DOHH2 (cell line): ENCODE measurements at regions not wholly inside any gene's neighbourhood (a gene's known extent, or its start where the extent isn't known, plus 50 kb on each side); places are given as distances from the start of the nearest gene placed in this dataset.

Source experiments
- H3F3A ChIP-seq: fragments of 200-600 bp; sonication (generic), shearing (Covaris generic); 2 replicates; pipeline ENCODE4 v1.6.0; 2016; ENCODE audit warnings: antibody characterized with exemption, mild to moderate bottlenecking; ENCODE audit not compliant: control insufficient read depth, insufficient read depth
- H3K27ac ChIP-seq: fragments of 200-600 bp; sonication (generic); 2 replicates; pipeline ENCODE4 v1.5.1; 2014; ENCODE audit warnings: low read depth, mild to moderate bottlenecking, low read length, moderate library complexity
- H3K27me3 ChIP-seq: fragments of 200-600 bp; sonication (generic); 2 replicates; pipeline ENCODE4 v1.6.1; 2014; ENCODE audit warnings: mild to moderate bottlenecking, low read length, mixed read lengths; ENCODE audit not compliant: control insufficient read depth
- H3K36me3 ChIP-seq: fragments of 200-600 bp; sonication (generic); 2 replicates; pipeline ENCODE4 v1.6.1; 2014; ENCODE audit warnings: mild to moderate bottlenecking, low read length, moderate library complexity, mixed read lengths; ENCODE audit not compliant: control insufficient read depth
- H3K4me1 ChIP-seq: fragments of 200-600 bp; sonication (generic); 2 replicates; pipeline ENCODE4 v1.6.1; 2014; ENCODE audit warnings: mild to moderate bottlenecking, low read length, mixed read lengths; ENCODE audit not compliant: control insufficient read depth
- H3K4me2 ChIP-seq: fragments of 200-600 bp; sonication (generic); 2 replicates; pipeline ENCODE4 v1.6.0; 2014; ENCODE audit warnings: mild to moderate bottlenecking, low read length, moderate library complexity
- H3K4me3 ChIP-seq: fragments of 200-600 bp; sonication (generic); 2 replicates; pipeline ENCODE4 v1.5.1; 2014; ENCODE audit warnings: mild to moderate bottlenecking, low read length, mixed read lengths
- H3K79me2 ChIP-seq: fragments of 200-600 bp; sonication (generic); 2 replicates; pipeline ENCODE4 v1.6.1; 2014; ENCODE audit warnings: mild to moderate bottlenecking, low read length, mixed read lengths; ENCODE audit not compliant: control insufficient read depth
- H3K9me2 ChIP-seq: fragments of 200-600 bp; sonication (generic); replicated peaks from 2 replicates; pipeline ENCODE4 v1.6.1; 2014; ENCODE audit warnings: mild to moderate bottlenecking, low read length, mixed read lengths; ENCODE audit not compliant: control insufficient read depth
- H3K9me3 ChIP-seq: fragments of 200-600 bp; sonication (generic); 2 replicates; pipeline ENCODE4 v1.6.1; 2014; ENCODE audit warnings: antibody characterized with exemption, low read length, mixed read lengths; ENCODE audit not compliant: control insufficient read depth, insufficient read depth
- H4K20me1 ChIP-seq: fragments of 200-600 bp; sonication (generic); 2 replicates; pipeline ENCODE4 v1.6.0; 2014; ENCODE audit warnings: low read depth, mild to moderate bottlenecking, antibody characterized with exemption, low read length, moderate library complexity; ENCODE audit not compliant: control insufficient read depth, insufficient read depth
- EZH2phosphoT487 ChIP-seq: fragments of 200-600 bp; sonication (generic); IDR thresholded peaks from 2 replicates; pipeline ENCODE4 v1.6.1; 2017; ENCODE audit warnings: borderline replicate concordance, mild to moderate bottlenecking, antibody characterized with exemption, low read length, moderate library complexity, mixed read lengths
- TF ChIP-seq, protein P1 (sequence below): fragments of 200-600 bp; sonication (generic); IDR thresholded peaks from one replicate; pipeline ENCODE4 v1.5.1; 2014; ENCODE audit warnings: antibody characterized with exemption, mild to moderate bottlenecking, low read depth, low read length; ENCODE audit not compliant: poor library complexity, severe bottlenecking

DNA sequence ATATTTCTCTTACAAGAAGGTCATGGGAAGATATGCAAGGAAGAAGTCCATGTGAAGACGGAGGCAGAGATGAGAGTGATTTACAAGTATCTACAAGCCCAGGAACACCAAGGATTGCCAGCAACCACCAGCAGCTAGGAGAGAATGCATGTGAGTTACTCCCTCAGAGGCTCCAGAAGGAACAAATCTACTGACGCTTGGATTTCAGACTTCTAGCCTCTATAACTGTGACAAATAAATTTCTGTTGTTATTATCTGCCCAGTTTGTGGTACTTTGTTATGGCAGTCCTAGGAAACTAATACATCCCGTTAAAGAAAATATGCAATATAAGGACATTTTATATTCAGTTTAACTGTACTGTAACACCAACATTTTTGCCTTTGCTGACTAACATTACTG is 283.9 kb downstream of the BCHE start:
- Histone ChIP-seq H4K20me1 (no peaks in the 10 kb centered on the region), H3F3A (no peaks in the 10 kb centered on the region), H3K27ac (no peak overlapping the region), H3K9me3 (no peaks in the 10 kb centered on the region), H3K79me2 (no peaks in the 10 kb centered on the region), H3K9me2 (no peaks in the 10 kb centered on the region), H3K4me2 (no peak overlapping the region), H3K36me3 (no peaks in the 10 kb centered on the region), H3K27me3 (no peaks in the 10 kb centered on the region), H3K4me3 (no peak overlapping the region), H3K4me1 (no peaks in the 10 kb centered on the region)
- TF ChIP-seq, protein P1, sequence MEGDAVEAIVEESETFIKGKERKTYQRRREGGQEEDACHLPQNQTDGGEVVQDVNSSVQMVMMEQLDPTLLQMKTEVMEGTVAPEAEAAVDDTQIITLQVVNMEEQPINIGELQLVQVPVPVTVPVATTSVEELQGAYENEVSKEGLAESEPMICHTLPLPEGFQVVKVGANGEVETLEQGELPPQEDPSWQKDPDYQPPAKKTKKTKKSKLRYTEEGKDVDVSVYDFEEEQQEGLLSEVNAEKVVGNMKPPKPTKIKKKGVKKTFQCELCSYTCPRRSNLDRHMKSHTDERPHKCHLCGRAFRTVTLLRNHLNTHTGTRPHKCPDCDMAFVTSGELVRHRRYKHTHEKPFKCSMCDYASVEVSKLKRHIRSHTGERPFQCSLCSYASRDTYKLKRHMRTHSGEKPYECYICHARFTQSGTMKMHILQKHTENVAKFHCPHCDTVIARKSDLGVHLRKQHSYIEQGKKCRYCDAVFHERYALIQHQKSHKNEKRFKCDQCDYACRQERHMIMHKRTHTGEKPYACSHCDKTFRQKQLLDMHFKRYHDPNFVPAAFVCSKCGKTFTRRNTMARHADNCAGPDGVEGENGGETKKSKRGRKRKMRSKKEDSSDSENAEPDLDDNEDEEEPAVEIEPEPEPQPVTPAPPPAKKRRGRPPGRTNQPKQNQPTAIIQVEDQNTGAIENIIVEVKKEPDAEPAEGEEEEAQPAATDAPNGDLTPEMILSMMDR = no peak
- TF ChIP-seq EZH2phosphoT487 = no peak

DNA sequence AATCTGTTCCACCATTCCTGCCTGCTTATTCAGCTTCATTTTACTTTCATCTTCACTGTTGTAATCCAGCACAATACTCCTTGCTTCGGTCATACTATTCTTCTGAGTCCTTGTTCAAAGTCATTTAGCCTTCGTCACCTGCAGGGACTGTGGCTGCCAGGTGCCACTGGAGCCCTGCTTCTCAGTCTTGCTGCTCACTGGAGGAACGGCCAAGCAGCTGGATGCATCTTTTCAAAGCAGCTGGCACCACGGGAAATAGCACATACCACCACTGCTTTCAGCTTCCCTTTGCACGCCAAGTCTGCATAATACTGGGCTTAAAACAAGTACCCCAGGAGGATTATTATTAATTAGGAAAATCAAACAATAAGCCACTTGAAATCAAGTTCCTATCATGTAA is 287.6 kb downstream of the BCHE start:
- Histone ChIP-seq H3K27ac (no peak overlapping the region), H3K79me2 (no peaks in the 10 kb centered on the region), H3K4me1 (no peaks in the 10 kb centered on the region), H3F3A (no peaks in the 10 kb centered on the region), H3K4me2 (no peak overlapping the region), H3K9me3 (no peaks in the 10 kb centered on the region), H3K9me2 (no peaks in the 10 kb centered on the region), H3K27me3 (no peaks in the 10 kb centered on the region), H3K4me3 (no peak overlapping the region), H4K20me1 (no peaks in the 10 kb centered on the region), H3K36me3 (no peaks in the 10 kb centered on the region)
- TF ChIP-seq EZH2phosphoT487 = no peak
- TF ChIP-seq, protein P1 = no peak

DNA sequence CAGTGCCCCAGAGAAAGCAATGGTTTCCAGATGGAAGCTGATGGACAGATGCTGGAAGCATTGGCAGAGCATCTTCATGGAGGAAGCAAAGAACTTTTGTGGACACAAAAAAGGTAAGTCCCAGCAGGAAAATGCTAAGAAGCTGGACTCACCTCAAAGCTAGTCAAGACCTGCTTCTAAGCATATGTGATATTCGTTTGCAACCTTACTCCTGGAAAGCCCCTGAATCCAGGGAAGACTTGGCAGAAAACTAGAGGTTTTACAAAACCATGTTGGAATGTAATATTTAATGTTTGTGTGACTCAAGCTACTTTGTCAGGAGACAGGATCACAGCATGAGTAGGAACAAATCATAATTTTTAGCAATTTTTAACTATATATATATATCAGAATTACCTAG is 288.2 kb downstream of the BCHE start:
- Histone ChIP-seq H3K27me3 (no peaks in the 10 kb centered on the region), H3F3A (no peaks in the 10 kb centered on the region), H3K36me3 (no peaks in the 10 kb centered on the region), H3K79me2 (no peaks in the 10 kb centered on the region), H3K9me3 (no peaks in the 10 kb centered on the region), H3K27ac (no peak overlapping the region), H3K4me3 (no peak overlapping the region), H3K4me2 (no peak overlapping the region), H3K4me1 (no peaks in the 10 kb centered on the region), H3K9me2 (no peaks in the 10 kb centered on the region), H4K20me1 (no peaks in the 10 kb centered on the region)
- TF ChIP-seq, protein P1 = no peak
- no peak for TF ChIP-seq EZH2phosphoT487

DNA sequence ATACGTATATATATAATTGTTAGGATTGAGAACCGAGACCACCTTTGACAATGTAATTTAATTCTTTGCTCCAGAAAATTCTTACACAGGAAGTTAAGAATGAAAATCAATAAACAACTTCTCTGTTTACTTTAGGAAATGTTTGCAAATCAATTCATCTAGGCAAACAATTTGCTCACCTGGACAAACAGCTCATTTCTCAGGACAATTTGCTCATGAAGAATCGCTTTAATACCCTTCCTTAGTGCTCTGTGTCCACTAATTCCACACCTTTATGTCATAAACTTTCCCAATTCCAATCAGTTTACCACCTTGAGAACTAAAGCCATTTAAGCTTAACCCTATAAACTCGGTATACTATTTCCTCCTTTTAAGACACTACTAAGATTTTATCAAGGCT is 292.2 kb downstream of the BCHE start:
- no peaks in the 10 kb centered on the region for H3K9me2 ChIP-seq
- no peak overlapping the region for H3K27ac ChIP-seq
- no peaks in the 10 kb centered on the region for H3K27me3 ChIP-seq
- TF ChIP-seq EZH2phosphoT487 = no peak
- TF ChIP-seq, protein P1 = no peak
- no peak overlapping the region for H3K4me3 ChIP-seq
- H4K20me1 ChIP-seq = no peaks in the 10 kb centered on the region
- H3K4me2 ChIP-seq = no peak overlapping the region
- no peaks in the 10 kb centered on the region for H3K4me1 ChIP-seq
- H3K9me3 ChIP-seq = no peaks in the 10 kb centered on the region
- no peaks in the 10 kb centered on the region for H3K36me3 ChIP-seq
- no peaks in the 10 kb centered on the region for H3F3A ChIP-seq
- H3K79me2 ChIP-seq = no peaks in the 10 kb centered on the region
